GM18868 (cell line): ENCODE measurements at regions not wholly inside any gene's neighbourhood (a gene's known extent, or its start where the extent isn't known, plus 50 kb on each side); places are given as distances from the start of the nearest gene placed in this dataset.
"Not testable (repeated sequence)": the region's sequence is repeated elsewhere in the genome, so short reads cannot be mapped to it uniquely, and the experiment has no call there.

Experiments used
- ATAC-seq: cut with Tn5 transposase; IDR thresholded peaks from one replicate; pipeline ENCODE4 v1.9.1; 2021; ENCODE audit warnings: mild to moderate bottlenecking, moderate library complexity; ENCODE audit not compliant: unreplicated experiment

GRCh38 chr9:62952840-62953239, 1763.0 kb downstream of the SPATA31A7 start:
- not testable (repeated sequence) for ATAC-seq
